Peyer's patch (tissue), 4 donors: ENCODE measurements at regions not wholly inside any gene's neighbourhood (a gene's known extent, or its start where the extent isn't known, plus 50 kb on each side); places are given as distances from the start of the nearest gene placed in this dataset.

ENCODE experiments used
- DNase-seq, 3 donors: peaks; one replicate each; pipeline ENCODE4 v3.0.0-alpha.2; 2017 to 2019
- H3K27ac ChIP-seq, 4 donors: fragments of 200-600 bp; sonication (generic); one replicate each; pipeline ENCODE4 v1.5.1; 2016 to 2019
- H3K27me3 ChIP-seq, 2 donors: fragments of 200-600 bp; sonication (generic); one replicate each; pipeline ENCODE4 v1.5.1; 2019
- H3K36me3 ChIP-seq, 3 donors: fragments of 200-600 bp; sonication (generic); one replicate each; pipeline ENCODE4 v1.5.1; 2016 to 2019
- H3K4me1 ChIP-seq, 4 donors: fragments of 200-600 bp; sonication (generic); one replicate each; pipeline ENCODE4 v1.5.1; 2016 to 2019
- H3K4me3 ChIP-seq, 4 donors: fragments of 200-600 bp; sonication (generic); 1 replicate in 3 of 4; 2 replicates in 1 of 4; pipeline ENCODE4 v1.5.1; 2016 to 2019; ENCODE audit warnings: mild to moderate bottlenecking in 1 of 4
- H3K9me3 ChIP-seq, 4 donors: fragments of 200-600 bp; sonication (generic); one replicate each; pipeline ENCODE4 v1.5.1; 2016 to 2019; ENCODE audit warnings: mild to moderate bottlenecking in 1 of 4
- POLR2A ChIP-seq, 2 donors: fragments of 450-650 bp; IDR thresholded peaks; one replicate each; pipeline ENCODE4 v1.5.1; 2017; ENCODE audit warnings: antibody characterized with exemption in 2 of 2, mild to moderate bottlenecking in 2 of 2, moderate library complexity in 2 of 2
- TF ChIP-seq, protein P1 (sequence below), 6 experiments: fragments of 450-650 bp in 4 of 6; fragments of 200-600 bp in 2 of 6; sonication (generic) in 1 of 6; IDR thresholded peaks; one replicate each; pipeline ENCODE4 v1.5.1; 2017 to 2019; ENCODE audit warnings: antibody characterized with exemption in 6 of 6, mild to moderate bottlenecking in 3 of 6, moderate library complexity in 1 of 6

- Histone ChIP-seq H3K9me3 (no peaks in the 10 kb centered on the region), H3K27ac (no peak overlapping the region), H3K27me3 (no peaks in the 10 kb centered on the region), H3K4me1 (no peaks in the 10 kb centered on the region), H3K4me3 (no peak overlapping the region), H3K36me3 (no peaks in the 10 kb centered on the region)
- no peak for TF ChIP-seq POLR2A (IDR thresholded peaks at IDR 0.05)
- TF ChIP-seq, protein P1, sequence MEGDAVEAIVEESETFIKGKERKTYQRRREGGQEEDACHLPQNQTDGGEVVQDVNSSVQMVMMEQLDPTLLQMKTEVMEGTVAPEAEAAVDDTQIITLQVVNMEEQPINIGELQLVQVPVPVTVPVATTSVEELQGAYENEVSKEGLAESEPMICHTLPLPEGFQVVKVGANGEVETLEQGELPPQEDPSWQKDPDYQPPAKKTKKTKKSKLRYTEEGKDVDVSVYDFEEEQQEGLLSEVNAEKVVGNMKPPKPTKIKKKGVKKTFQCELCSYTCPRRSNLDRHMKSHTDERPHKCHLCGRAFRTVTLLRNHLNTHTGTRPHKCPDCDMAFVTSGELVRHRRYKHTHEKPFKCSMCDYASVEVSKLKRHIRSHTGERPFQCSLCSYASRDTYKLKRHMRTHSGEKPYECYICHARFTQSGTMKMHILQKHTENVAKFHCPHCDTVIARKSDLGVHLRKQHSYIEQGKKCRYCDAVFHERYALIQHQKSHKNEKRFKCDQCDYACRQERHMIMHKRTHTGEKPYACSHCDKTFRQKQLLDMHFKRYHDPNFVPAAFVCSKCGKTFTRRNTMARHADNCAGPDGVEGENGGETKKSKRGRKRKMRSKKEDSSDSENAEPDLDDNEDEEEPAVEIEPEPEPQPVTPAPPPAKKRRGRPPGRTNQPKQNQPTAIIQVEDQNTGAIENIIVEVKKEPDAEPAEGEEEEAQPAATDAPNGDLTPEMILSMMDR (IDR thresholded peaks at IDR 0.05), result no peak
- DNase-seq, result no peak
These were observed 80.2 kb upstream of the SNRK start for GRCh38 chr3:43206105-43206504.

GRCh38 chr3:43203022-43203421, 83.3 kb upstream of the SNRK start:
- no peak overlapping the region for H3K4me3 ChIP-seq
- no peak for DNase-seq
- H3K36me3 ChIP-seq, result no peaks in the 10 kb centered on the region
- no peak overlapping the region for H3K27ac ChIP-seq
- H3K4me1 ChIP-seq, result no peaks in the 10 kb centered on the region
- TF ChIP-seq, protein P1 (IDR thresholded peaks at IDR 0.05), result no peak
- TF ChIP-seq POLR2A (IDR thresholded peaks at IDR 0.05), result no peak
- H3K27me3 ChIP-seq, result no peaks in the 10 kb centered on the region
- no peaks in the 10 kb centered on the region for H3K9me3 ChIP-seq

DNA sequence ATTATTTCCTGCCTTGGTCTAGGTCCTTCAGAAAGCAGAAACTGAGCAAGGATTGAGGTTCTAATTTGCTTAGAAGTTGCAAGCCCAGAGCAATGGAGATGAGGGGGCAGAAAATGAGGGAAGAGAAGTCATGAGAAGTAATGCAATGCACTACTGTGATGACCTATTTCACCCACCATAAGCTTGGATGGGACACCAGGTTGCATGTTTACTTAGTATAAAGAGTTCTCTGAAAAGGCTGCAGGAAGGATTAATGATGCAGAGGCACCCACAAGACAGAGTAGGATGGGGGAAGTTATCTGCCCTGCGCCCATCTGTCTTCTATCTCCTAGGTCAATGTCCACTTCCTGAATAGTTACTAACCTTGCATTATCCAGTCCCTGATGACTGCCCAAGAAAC, 84.8 kb upstream of the SNRK start:
- no peaks in the 10 kb centered on the region for H3K27me3 ChIP-seq
- H3K9me3 ChIP-seq, result no peaks in the 10 kb centered on the region

DNA sequence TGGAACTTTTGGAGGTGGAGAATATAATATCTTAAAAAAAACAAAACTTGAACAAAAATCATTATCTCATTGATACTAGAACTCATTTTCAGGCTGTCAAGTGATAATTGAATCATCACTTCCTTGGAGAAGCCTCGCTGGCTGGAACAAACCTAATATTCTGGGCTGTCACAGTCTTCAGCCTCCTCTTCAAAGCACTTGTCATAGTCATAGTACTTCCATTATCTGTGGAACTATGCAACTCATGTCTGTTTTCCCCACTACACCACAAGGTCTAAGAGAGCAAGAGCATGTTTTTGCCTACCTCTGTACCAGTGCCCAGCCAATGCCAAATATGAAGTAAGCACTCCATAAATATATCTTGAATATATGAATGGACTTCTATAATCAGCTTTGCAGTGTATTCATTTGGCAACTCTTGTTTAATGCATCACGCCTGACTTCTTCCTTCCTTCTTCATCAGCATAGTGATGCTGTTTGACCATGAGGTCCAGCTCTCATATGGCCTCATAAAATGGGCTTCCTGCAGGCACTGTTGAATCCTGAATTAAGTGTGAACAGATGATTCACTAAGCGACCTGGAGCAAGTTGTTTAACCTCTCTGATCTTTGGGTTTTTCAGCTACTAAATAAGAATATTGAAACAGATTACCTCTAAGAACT, 86.6 kb upstream of the SNRK start:
- TF ChIP-seq, protein P1 (IDR thresholded peaks at IDR 0.05), result no peak
- no peak for TF ChIP-seq POLR2A (IDR thresholded peaks at IDR 0.05)
- Histone ChIP-seq H3K27me3 (no peaks in the 10 kb centered on the region), H3K4me3 (no peak overlapping the region), H3K4me1 (peaks cover 0 to 2% (median 0%) of the 10 kb centered on the region in 4 donors), H3K36me3 (no peaks in the 10 kb centered on the region), H3K9me3 (no peaks in the 10 kb centered on the region), H3K27ac (no peak overlapping the region)
- DNase-seq, result no peak

More for the DNA sequence above, 84.8 kb upstream of the SNRK start:
- no peak for TF ChIP-seq POLR2A (IDR thresholded peaks at IDR 0.05)
- TF ChIP-seq, protein P1 (IDR thresholded peaks at IDR 0.05), result no peak
- no peak for DNase-seq
- Histone ChIP-seq H3K4me3 (no peak overlapping the region), H3K4me1 (no peaks in the 10 kb centered on the region), H3K27ac (no peak overlapping the region), H3K36me3 (no peaks in the 10 kb centered on the region)

DNA sequence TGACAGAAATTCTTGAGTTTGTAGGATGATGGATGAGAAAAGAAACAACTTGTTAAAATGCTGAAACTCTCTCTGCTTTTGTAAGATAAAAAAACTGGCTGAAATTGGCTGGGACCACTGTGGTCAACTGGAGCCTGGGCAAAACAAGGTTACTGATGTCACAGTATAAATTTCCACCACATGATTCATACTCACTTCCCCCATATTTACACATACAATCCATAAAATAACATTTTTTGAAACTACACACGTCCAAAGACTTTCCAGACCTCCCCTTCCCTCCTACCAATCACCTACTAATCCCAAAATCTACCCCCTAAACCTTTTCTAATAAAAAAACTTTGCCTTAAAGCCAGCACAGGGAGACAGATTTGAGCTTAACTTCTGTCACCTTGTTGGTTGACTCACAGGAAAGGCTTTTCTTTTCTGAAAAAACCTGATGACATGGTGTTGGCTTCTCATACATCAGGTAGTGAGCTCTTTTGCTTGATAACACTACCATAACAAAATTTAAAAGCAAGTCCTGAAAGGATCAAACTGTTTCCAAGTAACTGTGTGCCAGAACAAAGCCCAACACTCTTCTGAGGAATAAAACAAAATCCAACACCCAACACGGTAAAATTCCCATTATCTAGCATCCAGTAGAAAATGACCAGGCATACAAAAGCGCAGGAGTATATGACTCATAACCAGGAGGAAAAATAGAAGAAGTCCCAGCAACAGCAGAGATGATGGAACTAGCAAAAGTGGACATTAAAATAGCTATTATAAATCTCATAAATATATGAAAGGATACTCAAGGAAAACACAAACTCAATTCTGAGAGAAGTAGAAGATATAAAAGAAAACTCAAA, 87.3 kb upstream of the SNRK start:
- Histone ChIP-seq H3K36me3 (no peaks in the 10 kb centered on the region), H3K4me3 (no peak overlapping the region), H3K27ac (no peak overlapping the region), H3K9me3 (no peaks in the 10 kb centered on the region), H3K27me3 (no peaks in the 10 kb centered on the region), H3K4me1 (peaks cover 0 to 7% (median 3%) of the 10 kb centered on the region in 4 donors)
- TF ChIP-seq POLR2A (IDR thresholded peaks at IDR 0.05), result no peak
- TF ChIP-seq, protein P1 (IDR thresholded peaks at IDR 0.05), result no peak
- no peak for DNase-seq
